HPDE6-E6E7 (cell line): ENCODE measurements at regions not wholly inside any gene's neighbourhood (a gene's known extent, or its start where the extent isn't known, plus 50 kb on each side); places are given as distances from the start of the nearest gene placed in this dataset.
A peak's percentile ranks its signal among the peaks of the same experiment; 100 is the strongest.
"Not testable (repeated sequence)": the region's sequence is repeated elsewhere in the genome, so short reads cannot be mapped to it uniquely, and the experiment has no call there.

ENCODE experiments used
- DNase-seq: peaks from one replicate; pipeline ENCODE4 v3.0.0; 2011; ENCODE audit warnings: missing footprints; ENCODE audit errors: extremely low spot score

DNA sequence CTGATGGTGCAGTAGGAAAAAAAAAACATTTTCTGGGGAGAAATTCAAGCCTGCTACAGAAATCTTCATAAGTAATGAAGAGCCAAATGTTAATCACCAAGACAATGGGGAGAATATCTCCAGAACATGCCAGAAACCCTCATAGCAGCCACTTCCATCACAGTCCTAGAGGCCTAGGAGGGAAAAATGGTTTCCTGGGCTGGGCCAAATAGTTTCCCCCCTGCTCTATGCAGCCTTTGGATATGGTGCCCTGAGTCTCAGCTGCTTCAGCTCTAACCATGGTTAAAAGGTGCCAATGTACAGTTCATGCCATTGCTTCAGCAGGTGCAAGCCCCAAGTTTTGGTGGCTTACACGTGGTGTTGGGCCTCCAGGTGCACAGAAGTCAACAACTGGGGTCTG, 113.1 kb downstream of the ZNF648 start:
- DNase-seq = no peak

- no peak for DNase-seq
These were observed 114.1 kb downstream of the ZNF648 start for GRCh38 chr1:181947441-181947840.

DNA sequence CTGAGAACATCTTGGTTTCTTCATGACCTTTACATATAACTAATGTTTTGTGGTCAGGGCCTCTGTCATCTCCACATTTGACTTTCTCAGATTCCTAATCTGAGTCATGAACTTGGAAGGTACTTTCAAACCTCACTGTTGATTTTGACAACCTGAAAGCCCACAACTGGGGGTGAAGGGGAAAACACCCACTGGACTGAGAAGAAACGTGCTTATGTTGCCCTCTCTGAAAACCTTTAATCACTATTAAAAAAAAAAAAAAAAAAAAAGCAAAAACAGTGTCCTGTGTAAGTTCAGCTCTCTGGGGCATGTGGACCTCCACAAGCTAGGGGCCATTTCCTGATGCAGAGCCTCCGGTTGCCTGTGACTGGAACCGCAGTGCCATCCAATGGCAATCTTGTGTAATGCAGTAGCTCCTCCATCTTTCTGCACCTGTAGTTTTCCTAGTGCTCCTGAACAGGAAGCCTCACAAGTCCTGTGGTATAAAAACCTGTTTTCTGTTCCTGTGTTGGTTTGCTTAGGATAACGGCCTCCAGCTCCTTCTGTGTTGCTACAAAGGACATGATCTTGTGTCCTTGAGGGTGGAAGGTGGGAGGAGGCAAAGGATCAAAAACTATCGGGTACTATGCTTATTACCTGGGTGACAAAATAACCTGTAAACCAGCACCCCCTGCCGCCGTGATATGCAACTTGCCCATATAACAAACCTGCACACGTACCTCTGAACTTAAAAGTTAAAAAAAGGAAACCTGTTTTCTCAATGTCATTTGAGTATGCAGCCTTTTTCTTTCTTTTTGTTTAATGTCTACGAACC, 124.5 kb downstream of the ZNF648 start:
- DNase-seq = peak; percentile 46

GRCh38 chr1:181936269-181936668, 125.2 kb downstream of the ZNF648 start:
- no peak for DNase-seq

DNA sequence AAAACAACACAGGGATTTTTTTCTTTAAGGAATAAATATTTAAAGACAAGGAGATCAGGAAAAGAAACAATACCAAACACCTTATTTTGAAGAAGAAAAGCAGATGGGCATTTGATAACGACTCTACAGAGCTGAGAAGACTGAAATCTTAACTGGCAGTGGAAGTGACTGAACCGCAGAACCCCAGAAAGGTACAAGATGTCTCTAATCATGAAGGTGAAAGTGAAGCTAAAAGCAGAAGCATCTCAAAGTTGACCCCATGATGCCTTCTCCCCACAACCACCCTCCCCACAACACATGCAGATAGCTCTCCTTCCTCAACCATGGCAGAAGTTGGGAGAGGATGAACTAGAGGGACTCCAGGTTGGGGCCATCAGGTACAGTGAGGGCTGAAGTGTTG, 129.6 kb downstream of the ZNF648 start:
- no peak for DNase-seq

DNA sequence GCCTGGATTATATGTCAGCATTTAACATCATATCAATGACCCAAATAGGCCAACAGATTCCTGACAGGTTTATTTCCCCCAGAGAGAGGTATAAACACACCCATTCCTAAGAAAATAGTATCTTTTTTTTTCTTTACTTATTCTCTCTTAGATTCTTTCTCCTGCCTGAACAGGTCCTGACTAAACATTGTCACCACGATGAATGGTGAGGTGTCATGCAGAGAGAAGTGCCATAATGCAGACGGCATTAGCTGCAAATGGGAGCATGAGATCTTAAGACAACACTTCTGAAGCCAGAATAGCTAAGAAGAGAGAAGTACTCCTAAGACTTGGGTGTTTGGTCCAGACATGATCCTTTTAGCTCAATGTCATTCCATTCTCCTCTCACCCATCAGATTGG, 131.3 kb downstream of the ZNF648 start:
- no peak for DNase-seq

GRCh38 chr1:181926697-181927096, 134.8 kb downstream of the ZNF648 start:
- no peak for DNase-seq

DNA sequence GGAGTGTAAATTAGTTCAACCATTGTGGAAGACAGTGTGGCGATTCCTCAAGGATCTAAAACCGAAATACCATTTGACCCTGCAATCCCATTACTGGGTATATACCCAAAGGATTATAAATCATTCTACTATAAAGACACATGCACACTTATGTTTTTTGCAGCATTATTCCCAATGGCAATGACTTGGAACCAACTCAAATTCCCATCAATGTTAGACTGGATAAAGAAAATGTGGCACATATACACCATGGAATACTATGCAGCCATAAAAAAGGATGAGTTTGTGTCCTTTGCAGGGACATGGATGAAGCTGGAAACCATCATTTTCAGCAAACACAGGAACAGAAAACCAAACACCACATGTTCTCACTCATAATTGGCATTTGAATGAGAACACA, 137.5 kb downstream of the ZNF648 start:
- DNase-seq = not testable (repeated sequence)

GRCh38 chr1:181919542-181919941, 142.0 kb downstream of the ZNF648 start:
- DNase-seq = no peak

DNA sequence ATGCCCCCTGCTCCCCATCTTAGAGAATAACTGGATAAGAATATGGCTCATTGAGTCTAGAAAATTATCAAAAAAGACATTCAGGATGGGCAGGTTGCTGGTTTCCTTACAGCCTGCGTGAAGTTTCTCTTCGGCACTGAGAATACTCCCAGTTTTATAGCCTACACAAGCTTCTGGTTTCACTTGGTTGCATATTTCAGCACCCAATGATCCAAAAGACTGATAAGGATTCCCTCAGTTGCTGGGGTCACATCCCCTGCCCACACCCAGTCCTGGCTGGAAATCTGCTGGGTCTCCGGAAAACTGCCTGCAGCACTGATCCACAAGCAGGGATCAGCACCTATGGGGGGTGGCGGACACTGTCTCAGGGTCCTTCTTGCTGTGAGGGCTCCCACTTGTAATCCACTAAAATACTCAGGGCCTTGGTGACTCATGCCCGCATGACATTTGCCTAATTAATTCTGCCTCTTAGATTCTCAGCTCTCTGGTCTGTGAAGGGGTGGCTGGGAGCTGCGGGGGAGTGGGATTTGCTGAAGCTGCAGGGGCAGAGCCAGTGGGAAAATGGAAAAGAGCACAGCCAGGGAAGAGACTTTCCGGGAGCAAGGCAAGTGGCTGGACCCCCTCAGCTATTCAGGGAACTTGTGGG, 142.5 kb downstream of the ZNF648 start:
- no peak for DNase-seq

- DNase-seq = no peak
These were observed 149.8 kb downstream of the ZNF648 start for GRCh38 chr1:181911715-181912114.

DNA sequence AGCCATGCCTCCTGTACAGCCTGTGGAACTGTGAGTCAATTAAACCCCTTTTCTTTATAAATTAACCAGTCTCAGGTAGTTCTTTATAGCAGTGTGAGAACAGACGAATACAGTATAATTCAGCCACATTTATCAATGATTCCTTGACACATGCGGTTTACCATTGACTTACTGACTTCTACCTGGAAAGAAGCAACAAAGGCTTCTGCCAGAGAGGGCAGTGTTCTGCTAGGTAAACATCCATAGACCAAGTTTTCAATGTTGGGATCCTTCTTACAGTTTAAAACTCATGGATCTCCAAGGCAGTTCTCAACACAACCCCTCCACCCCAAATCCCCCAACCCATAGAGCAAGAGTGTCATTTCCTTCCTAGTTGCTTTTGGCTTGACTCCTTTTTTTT, 150.6 kb downstream of the ZNF648 start:
- DNase-seq = no peak

DNA sequence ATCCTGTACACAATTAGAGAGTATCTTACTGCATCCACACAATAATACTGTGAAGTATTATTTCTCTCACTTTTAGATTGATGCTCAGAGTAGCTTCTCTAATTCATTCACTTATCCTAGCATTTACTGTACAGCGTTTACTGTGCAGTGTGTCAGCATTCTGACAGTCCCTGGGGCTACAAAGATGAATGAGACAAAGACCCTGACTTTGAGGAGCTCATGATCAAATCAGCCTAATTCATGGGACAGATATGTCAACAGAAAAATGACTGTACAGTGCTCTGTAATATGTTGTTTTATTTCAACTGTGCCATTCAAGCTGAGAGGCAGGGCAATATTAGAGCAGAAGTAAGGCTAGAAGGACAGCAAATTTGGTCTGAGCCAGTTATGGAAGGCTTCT, 152.5 kb downstream of the ZNF648 start:
- no peak for DNase-seq

DNA sequence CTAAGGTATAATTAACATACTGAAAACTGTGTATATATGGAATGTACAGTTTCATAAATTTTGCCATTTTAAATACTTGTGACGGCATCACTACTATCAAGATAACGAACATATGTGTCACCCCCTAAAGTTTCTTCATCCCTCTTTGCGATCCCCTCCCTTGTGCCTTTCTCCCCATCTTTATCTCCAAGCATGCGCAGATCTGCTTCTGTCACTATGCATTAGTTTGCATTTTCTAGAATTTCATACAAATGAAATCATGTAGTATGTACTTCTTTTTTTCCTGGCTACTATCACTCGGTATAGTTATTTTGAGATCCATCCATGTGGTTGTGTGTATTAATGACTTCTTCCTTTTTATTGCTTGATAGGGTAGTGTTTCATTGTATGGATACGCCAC, 154.9 kb downstream of the ZNF648 start:
- DNase-seq = no peak

- no peak for DNase-seq
These were observed 155.4 kb downstream of the ZNF648 start for GRCh38 chr1:181905944-181906597.

- DNase-seq = no peak
These were observed 162.7 kb downstream of the ZNF648 start for GRCh38 chr1:181898773-181899172.

DNA sequence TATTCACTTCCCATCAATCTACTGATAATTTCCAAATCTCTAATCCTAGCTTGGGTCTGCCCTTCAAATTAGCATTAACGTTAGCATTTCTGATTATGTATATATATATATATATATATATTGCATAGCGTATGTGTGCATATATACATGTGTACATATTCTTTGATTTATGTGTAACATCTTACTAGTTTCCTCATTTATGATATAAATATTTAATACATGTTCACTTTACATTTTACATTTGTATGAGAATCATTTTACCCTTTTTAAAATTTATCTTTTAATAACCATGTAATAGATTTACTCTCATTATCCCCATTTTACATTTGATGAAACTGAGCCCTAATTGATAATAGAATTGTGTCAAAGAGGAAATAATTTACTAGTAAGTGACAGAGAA, 164.7 kb downstream of the ZNF648 start:
- DNase-seq = no peak

GRCh38 chr1:181894439-181894859, 167.1 kb downstream of the ZNF648 start:
- no peak for DNase-seq

- no peak for DNase-seq
These were observed 167.6 kb downstream of the ZNF648 start for GRCh38 chr1:181893937-181894336.

DNA sequence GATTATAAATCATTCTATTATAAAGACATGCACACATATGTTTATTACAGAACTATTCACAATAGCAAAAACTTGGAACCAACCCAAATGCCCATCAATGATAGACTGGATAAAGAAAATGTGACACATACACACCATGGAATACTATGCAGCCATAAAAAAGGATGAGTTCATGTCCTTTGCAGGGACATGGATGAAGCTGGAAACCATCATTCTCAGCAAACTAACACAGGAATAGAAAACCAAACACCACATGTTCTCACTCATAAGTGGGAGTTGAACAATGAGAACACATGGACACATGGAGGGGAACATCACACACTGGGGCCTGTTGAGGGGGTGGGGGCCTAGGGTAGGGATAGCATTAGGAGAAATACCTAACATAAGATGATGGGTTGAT, 168.4 kb downstream of the ZNF648 start:
- DNase-seq = not testable (repeated sequence)

- no peak for DNase-seq
These were observed 188.9 kb downstream of the ZNF648 start for GRCh38 chr1:181872562-181872961.

- no peak for DNase-seq
These were observed 197.8 kb downstream of the ZNF648 start for GRCh38 chr1:181863736-181864135.

- DNase-seq = no peak
These were observed 198.5 kb downstream of the ZNF648 start for GRCh38 chr1:181863006-181863405.
